HG03442 (cell line): ENCODE measurements at regions not wholly inside any gene's neighbourhood (a gene's known extent, or its start where the extent isn't known, plus 50 kb on each side); places are given as distances from the start of the nearest gene placed in this dataset.
"Not testable (repeated sequence)": the region's sequence is repeated elsewhere in the genome, so short reads cannot be mapped to it uniquely, and the experiment has no call there.

ENCODE experiments used
- ATAC-seq: cut with Tn5 transposase; IDR thresholded peaks from one replicate; pipeline ENCODE4 v1.9.1; 2021; ENCODE audit warnings: mild to moderate bottlenecking, moderate library complexity; ENCODE audit not compliant: unreplicated experiment

GRCh38 chrX:55142206-55142918 lies 53.5 kb downstream of the PAGE2 start:
- no peak for ATAC-seq

- ATAC-seq, result no peak
These were observed 54.1 kb downstream of the PAGE2 start for GRCh38 chrX:55142919-55143310.

GRCh38 chrX:55143621-55144020 lies 54.8 kb downstream of the PAGE2 start:
- no peak for ATAC-seq

GRCh38 chrX:55144697-55145096 lies 55.9 kb downstream of the PAGE2 start:
- no peak for ATAC-seq

- no peak for ATAC-seq
These were observed 60.4 kb downstream of the PAGE2 start for GRCh38 chrX:55149242-55149641.

- no peak for ATAC-seq
These were observed 62.4 kb downstream of the PAGE2 start for GRCh38 chrX:55151199-55151598.

- ATAC-seq, result no peak
These were observed 60.6 kb upstream of the PAGE5 start for GRCh38 chrX:55159551-55159950.

GRCh38 chrX:55160685-55161552 lies 59.2 kb upstream of the PAGE5 start:
- ATAC-seq, result peak; percentile 92

GRCh38 chrX:55161581-55161980 lies 58.6 kb upstream of the PAGE5 start:
- no peak for ATAC-seq

- no peak for ATAC-seq
These were observed 57.0 kb upstream of the PAGE5 start for GRCh38 chrX:55163171-55163570.

- not testable (repeated sequence) for ATAC-seq
These were observed 55.1 kb upstream of the PAGE5 start for GRCh38 chrX:55165026-55165425.

- ATAC-seq, result no peak
These were observed 52.9 kb upstream of the PAGE5 start for GRCh38 chrX:55167124-55167803.

- no peak for ATAC-seq
These were observed 52.2 kb upstream of the PAGE5 start for GRCh38 chrX:55167901-55168300.

- peak; percentile 57 for ATAC-seq
These were observed 50.4 kb upstream of the PAGE5 start for GRCh38 chrX:55169782-55170181.
